Hematopoietic multipotent progenitor cell treated with erythropoietin and hydrocortisone succinate and interleukin-3 and kit ligand, for 8 days (in vitro differentiated cells): ENCODE measurements at regions not wholly inside any gene's neighbourhood (a gene's known extent, or its start where the extent isn't known, plus 50 kb on each side); places are given as distances from the start of the nearest gene placed in this dataset.
"Not testable (repeated sequence)": the region's sequence is repeated elsewhere in the genome, so short reads cannot be mapped to it uniquely, and the experiment has no call there.

ENCODE experiments used
- DNase-seq: peaks from one replicate; pipeline ENCODE4 v3.0.0-alpha.2; 2015

GRCh38 chr2:114068438-114068837 lies 178.5 kb downstream of the ACTR3 start:
- DNase-seq, result no peak

- DNase-seq, result no peak
Measured at GRCh38 chr2:114076961-114077360, 187.1 kb downstream of the ACTR3 start.

- DNase-seq, result no peak
Measured at GRCh38 chr2:114079366-114080004, 189.6 kb downstream of the ACTR3 start.

- no peak for DNase-seq
Measured at GRCh38 chr2:114082731-114083433, 193.0 kb downstream of the ACTR3 start.

GRCh38 chr2:114083717-114084387 lies 194.0 kb downstream of the ACTR3 start:
- DNase-seq, result no peak

GRCh38 chr2:114085238-114085637 lies 195.3 kb downstream of the ACTR3 start:
- DNase-seq, result no peak

- no peak for DNase-seq
Measured at GRCh38 chr2:114085992-114086391, 196.1 kb downstream of the ACTR3 start.

GRCh38 chr2:114089636-114090319 lies 199.9 kb downstream of the ACTR3 start:
- DNase-seq, result no peak

GRCh38 chr2:114091010-114091409 lies 201.1 kb downstream of the ACTR3 start:
- no peak for DNase-seq

- no peak for DNase-seq
Measured at GRCh38 chr2:114108249-114108648, 218.4 kb downstream of the ACTR3 start.

- DNase-seq, result no peak
Measured at GRCh38 chr2:114108824-114109416, 219.0 kb downstream of the ACTR3 start.

- no peak for DNase-seq
Measured at GRCh38 chr2:114111329-114111728, 221.4 kb downstream of the ACTR3 start.

- no peak for DNase-seq
Measured at GRCh38 chr2:114113518-114113917, 223.6 kb downstream of the ACTR3 start.

GRCh38 chr2:114118088-114118487 lies 228.2 kb downstream of the ACTR3 start:
- no peak for DNase-seq

GRCh38 chr2:114119862-114120261 lies 230.0 kb downstream of the ACTR3 start:
- no peak for DNase-seq

- no peak for DNase-seq
Measured at GRCh38 chr2:114122930-114123329, 233.0 kb downstream of the ACTR3 start.

GRCh38 chr2:114123925-114124324 lies 234.0 kb downstream of the ACTR3 start:
- DNase-seq, result no peak

GRCh38 chr2:114127372-114127771 lies 237.5 kb downstream of the ACTR3 start:
- DNase-seq, result no peak

- DNase-seq, result no peak
Measured at GRCh38 chr2:114128263-114128662, 238.4 kb downstream of the ACTR3 start.

GRCh38 chr2:114128725-114129124 lies 238.8 kb downstream of the ACTR3 start:
- no peak for DNase-seq

GRCh38 chr2:114132050-114132449 lies 242.2 kb downstream of the ACTR3 start:
- DNase-seq, result not testable (repeated sequence)

- DNase-seq, result no peak
Measured at GRCh38 chr2:114134146-114134545, 244.3 kb downstream of the ACTR3 start.

GRCh38 chr2:114139542-114139941 lies 249.7 kb downstream of the ACTR3 start:
- DNase-seq, result no peak
